PC-3 (cell line): ENCODE measurements at regions not wholly inside any gene's neighbourhood (a gene's known extent, or its start where the extent isn't known, plus 50 kb on each side); places are given as distances from the start of the nearest gene placed in this dataset.

Experiments used
- ATAC-seq: fragments of 200-7000 bp; cut with Tn5 transposase; 2 replicates; pipeline ENCODE4 v1.9.1; 2020; ENCODE audit warnings: mild to moderate bottlenecking, moderate library complexity
- BruUV-seq: library from RNA; stranded (reverse); fragments of 400-500 nt; replicated peaks from 2 replicates; lab custom pipeline; 2021; lab: Mats Ljungman, UMichigan
- CTCF ChIA-PET: fragments of 300-600 bp; sonication (Branson Sonifier 250); formaldehyde crosslinking; loops from one replicate; lab custom pipeline; 2022; ENCODE audit warnings: antibody characterized with exemption; lab: Charles Lee
- POLR2A ChIA-PET: fragments of 300-600 bp; sonication (Branson Sonifier 250); formaldehyde crosslinking; loops from one replicate; lab custom pipeline; 2022; ENCODE audit warnings: antibody characterized with exemption; ENCODE audit not compliant: unreplicated experiment; lab: Charles Lee
- DNase-seq: peaks from one replicate; pipeline ENCODE4 v3.0.0-alpha.2; 2015
- H2AFZ ChIP-seq: fragments of 300-600 bp; sonication (generic); 2 replicates; pipeline ENCODE4 v1.6.0; 2016; ENCODE audit warnings: antibody characterized with exemption, low read length
- H3F3A ChIP-seq: fragments of 300-600 bp; sonication (generic); one replicate; pipeline ENCODE4 v1.6.0; 2017; ENCODE audit warnings: antibody characterized with exemption, low read length, control low read depth, mild to moderate bottlenecking; ENCODE audit not compliant: unreplicated experiment
- H3K27ac ChIP-seq: fragments of 300-600 bp; sonication (generic); 2 replicates; pipeline ENCODE4 v1.5.1; 2016; ENCODE audit warnings: mild to moderate bottlenecking, low read length
- H3K27me3 ChIP-seq: fragments of 300-600 bp; sonication (generic); 2 replicates; pipeline ENCODE4 v1.6.1; 2016; ENCODE audit warnings: low read length, mixed read lengths
- H3K36me3 ChIP-seq: fragments of 300-600 bp; sonication (generic); 2 replicates; pipeline ENCODE4 v1.6.1; 2016; ENCODE audit warnings: low read depth, mixed run types, low read length, mixed read lengths
- H3K4me1 ChIP-seq: fragments of 300-600 bp; sonication (generic); 2 replicates; pipeline ENCODE4 v1.5.1; 2016; ENCODE audit warnings: low read length; ENCODE audit not compliant: insufficient read depth
- H3K4me2 ChIP-seq: fragments of 300-600 bp; sonication (generic); 2 replicates; pipeline ENCODE4 v1.6.0; 2016; ENCODE audit warnings: low read length
- H3K4me3 ChIP-seq: fragments of 300-600 bp; sonication (generic); 2 replicates; pipeline ENCODE4 v1.5.1; 2016; ENCODE audit warnings: mild to moderate bottlenecking, low read length, mixed read lengths
- H3K79me2 ChIP-seq: fragments of 300-600 bp; sonication (generic); 2 replicates; pipeline ENCODE4 v1.6.1; 2017; ENCODE audit warnings: low read length, mixed read lengths
- H3K9ac ChIP-seq: fragments of 300-600 bp; sonication (generic); 2 replicates; pipeline ENCODE4 v1.6.0; 2016; ENCODE audit warnings: mild to moderate bottlenecking, low read length
- H3K9me2 ChIP-seq: fragments of 300-600 bp; sonication (generic); replicated peaks from 2 replicates; pipeline ENCODE4 v1.6.1; 2016; ENCODE audit warnings: mixed run types, low read length, mixed read lengths
- H3K9me3 ChIP-seq: fragments of 300-600 bp; sonication (generic); 2 replicates; pipeline ENCODE4 v1.6.1; 2016; ENCODE audit warnings: low read length, mixed read lengths
- H4K20me1 ChIP-seq: fragments of 300-600 bp; sonication (generic); 2 replicates; pipeline ENCODE4 v1.6.1; 2016; ENCODE audit warnings: low read length, mixed read lengths
- CTCF ChIP-seq: fragments of 300-600 bp; sonication (generic); conservative IDR thresholded peaks from 2 replicates; pipeline ENCODE4 v1.5.1; 2017; ENCODE audit warnings: antibody characterized with exemption, low read depth, mild to moderate bottlenecking, low read length
- EZH2 ChIP-seq: fragments of 300-600 bp; sonication (generic); IDR thresholded peaks from one replicate; pipeline ENCODE4 v1.6.1; 2017; ENCODE audit warnings: antibody characterized with exemption, mild to moderate bottlenecking, low read length; ENCODE audit not compliant: unreplicated experiment
- EZH2phosphoT487 ChIP-seq: fragments of 300-600 bp; sonication (generic); IDR thresholded peaks from 2 replicates; pipeline ENCODE4 v1.6.1; 2018; ENCODE audit warnings: mild to moderate bottlenecking, antibody characterized with exemption, low read length, borderline replicate concordance
- intact Hi-C: fragments of 100-400 bp; cut with micrococcal nuclease; formaldehyde crosslinking; loops from 2 replicates; pipeline ENCODE4 v1.9.0; 2023

- H3K27me3 ChIP-seq, result peaks cover 14% of the 10 kb centered on the region
- no peaks in the 10 kb centered on the region for H3K9me3 ChIP-seq
- no peaks in the 10 kb centered on the region for H3K79me2 ChIP-seq
- DNase-seq, result no peak
- BruUV-seq, result no TSS peak
- H3K4me2 ChIP-seq, result no peak overlapping the region
- no peaks in the 10 kb centered on the region for H4K20me1 ChIP-seq
- H3K4me3 ChIP-seq, result no peak overlapping the region
- no peak for ATAC-seq
- H3K4me1 ChIP-seq, result no peaks in the 10 kb centered on the region
- H3K9ac ChIP-seq, result no peak overlapping the region
- H2AFZ ChIP-seq, result no peak overlapping the region
- ChIA-PET CTCF (no interaction called here), POLR2A (no interaction called here)
- intact Hi-C loops, result no loop called here
- H3K27ac ChIP-seq, result no peak overlapping the region
- TF ChIP-seq EZH2phosphoT487 (no peak), EZH2 (no peak), CTCF (no peak)
- no peaks in the 10 kb centered on the region for H3K9me2 ChIP-seq
- H3K36me3 ChIP-seq, result no peaks in the 10 kb centered on the region
- H3F3A ChIP-seq, result no peaks in the 10 kb centered on the region
Observed at GRCh38 chr14:104435147-104436046, 144.2 kb upstream of the C14orf180 start.

GRCh38 chr14:104436047-104436591 is 143.4 kb upstream of the C14orf180 start:
- H3K27ac ChIP-seq, result no peak overlapping the region
- H3K9me2 ChIP-seq, result no peaks in the 10 kb centered on the region
- H3K9me3 ChIP-seq, result no peaks in the 10 kb centered on the region
- no peaks in the 10 kb centered on the region for H3K4me1 ChIP-seq
- no peaks in the 10 kb centered on the region for H3K36me3 ChIP-seq
- no peak for TF ChIP-seq EZH2
- no peak for TF ChIP-seq EZH2phosphoT487
- no peak for TF ChIP-seq CTCF
- ATAC-seq (no peak), DNase-seq (no peak)
- H3F3A ChIP-seq, result no peaks in the 10 kb centered on the region
- ChIA-PET CTCF (no interaction called here), POLR2A (no interaction called here)
- H4K20me1 ChIP-seq, result no peaks in the 10 kb centered on the region
- H3K79me2 ChIP-seq, result no peaks in the 10 kb centered on the region
- H2AFZ ChIP-seq, result no peak overlapping the region
- no peak overlapping the region for H3K9ac ChIP-seq
- BruUV-seq, result no TSS peak
- H3K4me2 ChIP-seq, result no peak overlapping the region
- intact Hi-C loops, result no loop called here
- peaks cover 14% of the 10 kb centered on the region for H3K27me3 ChIP-seq
- no peak overlapping the region for H3K4me3 ChIP-seq
